ENCODE measurements at regions not wholly inside any gene's neighbourhood (a gene's known extent, or its start where the extent isn't known, plus 50 kb on each side); places are given as distances from the start of the nearest gene placed in this dataset.

GRCh38 chr3:161818106-161818505, 321.5 kb downstream of the OTOL1 start:
- ChIA-PET CTCF (interaction anchor here (0.9 kb wide), 1 partner anchor 34 kb away, joined by 3 read pairs; no protein-coding TSS in a partner anchor), POLR2A (no interaction called here)
- Histone ChIP-seq H3K9ac (no peak overlapping the region), H3K9me3 (no peaks in the 10 kb centered on the region), H3K36me3 (replicated peaks in 1 of 2; ENCODE audit: control insufficient read depth in 1 of 2, insufficient read depth in 2 of 2, low read length in 1 of 2) (no peaks in the 10 kb centered on the region), H3K27me3 (ENCODE audit: insufficient read depth) (no peaks in the 10 kb centered on the region), H2AFZ (ENCODE audit: low read depth) (no peak overlapping the region), H3K4me3 (ENCODE audit: low read depth in 2 of 2, low read length in 1 of 2) (no peak overlapping the region), H3K4me1 (ENCODE audit: control insufficient read depth in 1 of 2, insufficient read depth in 2 of 2, low read depth in 1 of 2, low read length in 1 of 2) (no peaks in the 10 kb centered on the region; a peak in 1 of 4 replicates), H3F3A (replicated peaks; ENCODE audit: insufficient read depth) (no peaks in the 10 kb centered on the region), H3K79me2 (ENCODE audit: insufficient read depth) (no peaks in the 10 kb centered on the region), H3K27ac (ENCODE audit: low read depth in 2 of 2, low read length in 1 of 2) (no peak overlapping the region), H4K20me1 (ENCODE audit: insufficient read depth) (no peaks in the 10 kb centered on the region), H3K9me2 (no peaks in the 10 kb centered on the region), H3K4me2 (no peak overlapping the region)
- WGBS (ENCODE audit: low lambda C conversion rate) = 55% methylated on average over 1 of the region's 1 CpG
- no peak for DNase-seq
- TF ChIP-seq RCOR1 (IDR thresholded peaks at IDR 0.05; ENCODE audit: low read length) (no peak), FOSL2 (IDR thresholded peaks at IDR 0.05; ENCODE audit: borderline replicate concordance, low read depth) (no peak), RAD21 (IDR thresholded peaks at IDR 0.05; ENCODE audit: low read length) (no peak), SMC3 (IDR thresholded peaks at IDR 0.05; ENCODE audit: low read depth, low read length) (no peak), MEF2A (IDR thresholded peaks at IDR 0.05; ENCODE audit: borderline replicate concordance, low read depth) (no peak), MAX (IDR thresholded peaks at IDR 0.05; ENCODE audit: low read depth) (no peak), YY1 (IDR thresholded peaks at IDR 0.05; ENCODE audit: low read depth) (no peak), JUND (IDR thresholded peaks at IDR 0.05) (no peak), SIN3A (IDR thresholded peaks at IDR 0.05; ENCODE audit: borderline replicate concordance, low read depth, low read length) (no peak), GABPA (IDR thresholded peaks at IDR 0.05; ENCODE audit: low read depth) (no peak), PBX3 (IDR thresholded peaks at IDR 0.05) (no peak), USF1 (IDR thresholded peaks at IDR 0.05; ENCODE audit: borderline replicate concordance, low read depth) (no peak), TEAD4 (IDR thresholded peaks at IDR 0.05; ENCODE audit: borderline replicate concordance, insufficient read depth) (no peak), CHD2 (IDR thresholded peaks at IDR 0.05; ENCODE audit: low read length, partially characterized antibody) (no peak), FOXM1 (IDR thresholded peaks at IDR 0.05; ENCODE audit: low read depth) (no peak), IRF3 (IDR thresholded peaks at IDR 0.05; ENCODE audit: low read depth, low read length) (no peak), ZBTB33 (IDR thresholded peaks at IDR 0.05; ENCODE audit: borderline replicate concordance, low read depth) (no peak), TCF12 (IDR thresholded peaks at IDR 0.05) (no peak), RFX5 (IDR thresholded peaks at IDR 0.05; ENCODE audit: low read length) (no peak), EP300 (IDR thresholded peaks at IDR 0.05; ENCODE audit: borderline replicate concordance in 1 of 2, low read depth in 1 of 2, low read length in 1 of 2) (no peak)
